Muscle of arm (tissue), 1 donor: ENCODE measurements at regions not wholly inside any gene's neighbourhood (a gene's known extent, or its start where the extent isn't known, plus 50 kb on each side); places are given as distances from the start of the nearest gene placed in this dataset.

Experiments used
- DNase-seq: peaks from one replicate; pipeline ENCODE4 v3.0.0-alpha.2; 2013

- no peak for DNase-seq
These were observed 129.3 kb upstream of the PTCHD4 start for GRCh38 chr6:48240287-48240686.

GRCh38 chr6:48236375-48236774, 125.4 kb upstream of the PTCHD4 start:
- DNase-seq = no peak

- no peak for DNase-seq
These were observed 122.1 kb upstream of the PTCHD4 start for GRCh38 chr6:48233063-48233462.

GRCh38 chr6:48229841-48230240, 118.8 kb upstream of the PTCHD4 start:
- DNase-seq = no peak

GRCh38 chr6:48222241-48222640, 111.2 kb upstream of the PTCHD4 start:
- no peak for DNase-seq

GRCh38 chr6:48213076-48213788, 102.2 kb upstream of the PTCHD4 start:
- no peak for DNase-seq

- no peak for DNase-seq
These were observed 101.5 kb upstream of the PTCHD4 start for GRCh38 chr6:48212501-48212900.

- DNase-seq = no peak
These were observed 95.1 kb upstream of the PTCHD4 start for GRCh38 chr6:48206091-48206490.

GRCh38 chr6:48200869-48201390, 89.9 kb upstream of the PTCHD4 start:
- DNase-seq = no peak

GRCh38 chr6:48199499-48199898, 88.5 kb upstream of the PTCHD4 start:
- no peak for DNase-seq

- DNase-seq = no peak
These were observed 86.9 kb upstream of the PTCHD4 start for GRCh38 chr6:48197941-48198340.

GRCh38 chr6:48194596-48195295, 83.7 kb upstream of the PTCHD4 start:
- no peak for DNase-seq

- DNase-seq = no peak
These were observed 77.2 kb upstream of the PTCHD4 start for GRCh38 chr6:48188158-48188557.

GRCh38 chr6:48186746-48187145, 75.7 kb upstream of the PTCHD4 start:
- no peak for DNase-seq

- no peak for DNase-seq
These were observed 73.7 kb upstream of the PTCHD4 start for GRCh38 chr6:48184648-48185047.

- DNase-seq = no peak
These were observed 73.0 kb upstream of the PTCHD4 start for GRCh38 chr6:48183811-48184605.

- no peak for DNase-seq
These were observed 72.2 kb upstream of the PTCHD4 start for GRCh38 chr6:48183178-48183577.

- no peak for DNase-seq
These were observed 67.7 kb upstream of the PTCHD4 start for GRCh38 chr6:48178700-48179099.

GRCh38 chr6:48177786-48178185, 66.8 kb upstream of the PTCHD4 start:
- no peak for DNase-seq

GRCh38 chr6:48176645-48177308, 65.8 kb upstream of the PTCHD4 start:
- DNase-seq = no peak

- DNase-seq = no peak
These were observed 58.6 kb upstream of the PTCHD4 start for GRCh38 chr6:48169635-48170034.
